GM19025 (cell line): ENCODE measurements at regions not wholly inside any gene's neighbourhood (a gene's known extent, or its start where the extent isn't known, plus 50 kb on each side); places are given as distances from the start of the nearest gene placed in this dataset.
"Not testable (repeated sequence)": the region's sequence is repeated elsewhere in the genome, so short reads cannot be mapped to it uniquely, and the experiment has no call there.

Source experiments
- ATAC-seq: cut with Tn5 transposase; IDR thresholded peaks from one replicate; pipeline ENCODE4 v1.9.1; 2021; ENCODE audit warnings: mild to moderate bottlenecking, low read depth, moderate library complexity; ENCODE audit not compliant: unreplicated experiment

- ATAC-seq = not testable (repeated sequence)
Observed at GRCh38 chr4:68720723-68721122, 50.3 kb upstream of the UGT2B15 start.

- ATAC-seq = no peak
Observed at GRCh38 chr4:68724426-68724825, 54.0 kb upstream of the UGT2B15 start.

GRCh38 chr4:68724922-68725321 is 54.5 kb upstream of the UGT2B15 start:
- ATAC-seq = no peak

- peak; percentile 88 for ATAC-seq
Observed at GRCh38 chr4:68732653-68733466, 62.4 kb upstream of the UGT2B15 start.

GRCh38 chr4:68734095-68734494 is 63.6 kb upstream of the UGT2B15 start:
- ATAC-seq = peak; percentile 40

- ATAC-seq = no peak
Observed at GRCh38 chr4:68735106-68735505, 64.7 kb upstream of the UGT2B15 start.

GRCh38 chr4:68736813-68737212 is 66.4 kb upstream of the UGT2B15 start:
- no peak for ATAC-seq

GRCh38 chr4:68738036-68738435 is 67.6 kb upstream of the UGT2B15 start:
- no peak for ATAC-seq

GRCh38 chr4:68744368-68744767 is 71.4 kb upstream of the UGT2B10 start:
- no peak for ATAC-seq

- ATAC-seq = no peak
Observed at GRCh38 chr4:68748181-68748991, 67.4 kb upstream of the UGT2B10 start.

GRCh38 chr4:68750555-68750954 is 65.2 kb upstream of the UGT2B10 start:
- ATAC-seq = no peak

- ATAC-seq = no peak
Observed at GRCh38 chr4:68751138-68751537, 64.7 kb upstream of the UGT2B10 start.

- ATAC-seq = no peak
Observed at GRCh38 chr4:68765876-68766275, 49.9 kb upstream of the UGT2B10 start.
